Astrocyte (in vitro differentiated cells and primary cell): ENCODE measurements at regions not wholly inside any gene's neighbourhood (a gene's known extent, or its start where the extent isn't known, plus 50 kb on each side); places are given as distances from the start of the nearest gene placed in this dataset.

Source experiments
- EZH2 ChIP-seq: IDR thresholded peaks from 2 replicates; pipeline ENCODE4 v1.6.1; 2012; ENCODE audit warnings: mild to moderate bottlenecking, low read length, inconsistent platforms; ENCODE audit not compliant: insufficient read depth
- TF ChIP-seq, protein P1 (sequence below): IDR thresholded peaks from 2 replicates; pipeline ENCODE4 v1.5.1; 2011; ENCODE audit warnings: low read depth, mild to moderate bottlenecking, inconsistent platforms, low read length, moderate library complexity; ENCODE audit not compliant: insufficient read depth

DNA sequence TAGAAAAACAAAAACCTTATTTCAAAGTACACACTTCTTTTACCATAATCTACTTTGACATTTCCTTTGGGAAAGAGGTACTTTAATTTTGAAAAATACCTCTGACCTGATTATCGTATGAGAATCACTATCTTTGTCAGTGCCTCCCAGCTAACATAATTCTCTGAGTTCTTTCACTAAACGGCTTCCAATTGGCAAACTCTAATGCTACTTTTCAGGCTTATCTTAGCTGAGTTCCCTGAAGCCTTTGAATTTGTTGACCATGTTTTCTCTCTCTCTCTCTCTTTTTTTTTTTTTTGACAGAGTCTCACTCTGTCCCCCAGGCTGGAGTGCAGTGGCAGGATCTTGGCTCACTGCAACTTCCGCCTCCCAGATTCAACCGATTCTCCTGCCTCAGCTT is 312.8 kb downstream of the ZPLD1 start:
- TF ChIP-seq, protein P1, sequence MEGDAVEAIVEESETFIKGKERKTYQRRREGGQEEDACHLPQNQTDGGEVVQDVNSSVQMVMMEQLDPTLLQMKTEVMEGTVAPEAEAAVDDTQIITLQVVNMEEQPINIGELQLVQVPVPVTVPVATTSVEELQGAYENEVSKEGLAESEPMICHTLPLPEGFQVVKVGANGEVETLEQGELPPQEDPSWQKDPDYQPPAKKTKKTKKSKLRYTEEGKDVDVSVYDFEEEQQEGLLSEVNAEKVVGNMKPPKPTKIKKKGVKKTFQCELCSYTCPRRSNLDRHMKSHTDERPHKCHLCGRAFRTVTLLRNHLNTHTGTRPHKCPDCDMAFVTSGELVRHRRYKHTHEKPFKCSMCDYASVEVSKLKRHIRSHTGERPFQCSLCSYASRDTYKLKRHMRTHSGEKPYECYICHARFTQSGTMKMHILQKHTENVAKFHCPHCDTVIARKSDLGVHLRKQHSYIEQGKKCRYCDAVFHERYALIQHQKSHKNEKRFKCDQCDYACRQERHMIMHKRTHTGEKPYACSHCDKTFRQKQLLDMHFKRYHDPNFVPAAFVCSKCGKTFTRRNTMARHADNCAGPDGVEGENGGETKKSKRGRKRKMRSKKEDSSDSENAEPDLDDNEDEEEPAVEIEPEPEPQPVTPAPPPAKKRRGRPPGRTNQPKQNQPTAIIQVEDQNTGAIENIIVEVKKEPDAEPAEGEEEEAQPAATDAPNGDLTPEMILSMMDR: no peak
- no peak for TF ChIP-seq EZH2
